CD4-positive, CD25-positive, alpha-beta regulatory T cell (primary cell): ENCODE measurements at regions not wholly inside any gene's neighbourhood (a gene's known extent, or its start where the extent isn't known, plus 50 kb on each side); places are given as distances from the start of the nearest gene placed in this dataset.
A peak's percentile ranks its signal among the peaks of the same experiment; 100 is the strongest.
"Not testable (repeated sequence)": the region's sequence is repeated elsewhere in the genome, so short reads cannot be mapped to it uniquely, and the experiment has no call there.

Source experiments
- ATAC-seq, 2 donors: fragments of 150-1000 bp; cut with Tn5 transposase; one replicate each; pipeline ENCODE4 v1.10.0; 2021; ENCODE audit warnings: low read depth in 2 of 2, moderate number of reproducible peaks in 2 of 2, moderate library complexity in 1 of 2
- DNase-seq, 3 donors: peaks; one replicate each; pipeline versions ENCODE4 v3.0.0 to v3.0.0-alpha.2; 2012 to 2022; ENCODE audit warnings: mixed read lengths in 1 of 3
- H3K27ac ChIP-seq: one replicate; pipeline ENCODE4 v1.7.0; 2013; ENCODE audit warnings: mild to moderate bottlenecking, low read length; ENCODE audit not compliant: insufficient read depth, poor library complexity, severe bottlenecking
- H3K27me3 ChIP-seq: one replicate; pipeline ENCODE4 v1.7.0; 2013; ENCODE audit warnings: low read length; ENCODE audit not compliant: control insufficient read depth, insufficient read depth
- H3K36me3 ChIP-seq: one replicate; pipeline ENCODE4 v1.7.0; 2013; ENCODE audit warnings: mild to moderate bottlenecking, low read length, moderate library complexity; ENCODE audit not compliant: control insufficient read depth, insufficient read depth
- H3K4me1 ChIP-seq: 2 replicates; pipeline ENCODE4 v1.7.0; 2013; ENCODE audit warnings: mild to moderate bottlenecking, low read length; ENCODE audit not compliant: insufficient read depth, control insufficient read depth, poor library complexity, severe bottlenecking
- H3K4me3 ChIP-seq: one replicate; pipeline ENCODE4 v1.7.0; 2013; ENCODE audit warnings: low read depth, mild to moderate bottlenecking, low read length, moderate library complexity
- H3K9me3 ChIP-seq, 2 experiments: 1 replicate in 1 of 2; 2 replicates in 1 of 2; pipeline ENCODE4 v1.7.0; 2013; ENCODE audit warnings: low read length in 2 of 2, mild to moderate bottlenecking in 1 of 2, moderate library complexity in 1 of 2; ENCODE audit not compliant: control insufficient read depth in 2 of 2
- H3K27ac Mint-ChIP-seq, 3 donors: one replicate each; pipeline ENCODE4 v1.8.0; 2020 to 2022; ENCODE audit warnings: mild to moderate bottlenecking in 3 of 3, mixed read lengths in 3 of 3, moderate library complexity in 2 of 3
- H3K27me3 Mint-ChIP-seq: one replicate; pipeline ENCODE4 v1.8.0; 2022; ENCODE audit warnings: mild to moderate bottlenecking, mixed read lengths
- H3K36me3 Mint-ChIP-seq: one replicate; pipeline ENCODE4 v1.8.0; 2020; ENCODE audit warnings: mixed read lengths
- H3K4me1 Mint-ChIP-seq, 4 donors: one replicate each; pipeline ENCODE4 v1.8.0; 2020 to 2022; ENCODE audit warnings: mixed read lengths in 4 of 4, mild to moderate bottlenecking in 1 of 4
- H3K4me3 Mint-ChIP-seq, 4 donors: one replicate each; pipeline ENCODE4 v1.8.0; 2020 to 2022; ENCODE audit warnings: mild to moderate bottlenecking in 4 of 4, mixed read lengths in 4 of 4, moderate library complexity in 3 of 4
- H3K9me3 Mint-ChIP-seq, 7 donors: one replicate each; pipeline ENCODE4 v1.8.0; 2020 to 2022; ENCODE audit warnings: mixed read lengths in 7 of 7, mild to moderate bottlenecking in 3 of 7, moderate library complexity in 2 of 7

- Histone ChIP-seq H3K9me3 (no peaks in the 10 kb centered on the region), H3K4me1 (no peaks in the 10 kb centered on the region), H3K27ac (no peak overlapping the region), H3K4me3 (no peak overlapping the region), H3K27me3 (no peaks in the 10 kb centered on the region), H3K36me3 (no peaks in the 10 kb centered on the region)
- no peak for ATAC-seq
- H3K4me3 Mint-ChIP-seq: no peak overlapping the region
- no peaks in the 10 kb centered on the region for H3K27me3 Mint-ChIP-seq
- H3K9me3 Mint-ChIP-seq: peaks cover 0 to 1% (median 0%) of the 10 kb centered on the region in 7 donors
- H3K4me1 Mint-ChIP-seq: peaks cover 0 to 3% (median 0%) of the 10 kb centered on the region in 4 donors
- no peaks in the 10 kb centered on the region for H3K36me3 Mint-ChIP-seq
- H3K27ac Mint-ChIP-seq: peak overlapping the region in 1 of 3 donors; percentile 12
- DNase-seq: peak in 1 of 3 donors; percentile 13
Observed at GRCh38 chrX:65871671-65872311, 168.1 kb downstream of the VSIG4 start.

- not testable (repeated sequence) for H3K4me3 ChIP-seq, DNase-seq, H3K27ac ChIP-seq, H3K9me3 ChIP-seq, H3K27ac Mint-ChIP-seq, H3K4me1 ChIP-seq, H3K27me3 Mint-ChIP-seq, H3K36me3 Mint-ChIP-seq, H3K27me3 ChIP-seq, H3K36me3 ChIP-seq, H3K4me3 Mint-ChIP-seq, H3K9me3 Mint-ChIP-seq, ATAC-seq
- peaks cover 0 to 12% (median 2%) of the 10 kb centered on the region in 4 donors for H3K4me1 Mint-ChIP-seq
Observed at GRCh38 chrX:65870544-65870943, 169.3 kb downstream of the VSIG4 start.

- H3K9me3 Mint-ChIP-seq: peaks cover 0 to 1% (median 0%) of the 10 kb centered on the region in 7 donors
- no peak overlapping the region for H3K4me3 Mint-ChIP-seq
- H3K36me3 Mint-ChIP-seq: no peaks in the 10 kb centered on the region
- no peaks in the 10 kb centered on the region for H3K27me3 ChIP-seq
- peaks cover 0 to 10% (median 2%) of the 10 kb centered on the region in 4 donors for H3K4me1 Mint-ChIP-seq
- H3K36me3 ChIP-seq: no peaks in the 10 kb centered on the region
- no peaks in the 10 kb centered on the region for H3K9me3 ChIP-seq
- ATAC-seq (no peak), DNase-seq (no peak)
- H3K4me1 ChIP-seq: no peaks in the 10 kb centered on the region
- peak overlapping the region in 1 of 3 donors; percentile 14 for H3K27ac Mint-ChIP-seq
- no peak overlapping the region for H3K27ac ChIP-seq
- no peak overlapping the region for H3K4me3 ChIP-seq
- H3K27me3 Mint-ChIP-seq: no peaks in the 10 kb centered on the region
Observed at GRCh38 chrX:65866773-65867172, 173.1 kb downstream of the VSIG4 start.

GRCh38 chrX:65866146-65866545, 173.7 kb downstream of the VSIG4 start:
- DNase-seq (peak in 1 of 3 donors; percentile 17), ATAC-seq (peak; percentile 31 to 59)
- no peaks in the 10 kb centered on the region for H3K9me3 ChIP-seq
- no peak overlapping the region for H3K27ac ChIP-seq
- no peaks in the 10 kb centered on the region for H3K27me3 ChIP-seq
- Mint-ChIP-seq H3K27me3 (no peaks in the 10 kb centered on the region), H3K27ac (peak overlapping the region in 1 of 3 donors; percentile 56), H3K4me1 (peaks cover 0 to 16% (median 3%) of the 10 kb centered on the region in 4 donors), H3K36me3 (no peaks in the 10 kb centered on the region), H3K4me3 (no peak overlapping the region), H3K9me3 (peaks cover 0 to 1% (median 0%) of the 10 kb centered on the region in 7 donors)
- H3K36me3 ChIP-seq: no peaks in the 10 kb centered on the region
- H3K4me3 ChIP-seq: no peak overlapping the region
- H3K4me1 ChIP-seq: no peaks in the 10 kb centered on the region

- H3K4me1 ChIP-seq: no peaks in the 10 kb centered on the region
- H3K27me3 ChIP-seq: no peaks in the 10 kb centered on the region
- Mint-ChIP-seq H3K9me3 (no peaks in the 10 kb centered on the region), H3K27me3 (no peaks in the 10 kb centered on the region), H3K27ac (no peak overlapping the region), H3K4me3 (no peak overlapping the region), H3K36me3 (no peaks in the 10 kb centered on the region), H3K4me1 (peaks cover 0 to 16% (median 3%) of the 10 kb centered on the region in 4 donors)
- ATAC-seq (no peak), DNase-seq (no peak)
- H3K4me3 ChIP-seq: no peak overlapping the region
- H3K9me3 ChIP-seq: no peaks in the 10 kb centered on the region
- no peaks in the 10 kb centered on the region for H3K36me3 ChIP-seq
- no peak overlapping the region for H3K27ac ChIP-seq
Observed at GRCh38 chrX:65862638-65863037, 177.2 kb downstream of the VSIG4 start.

- H3K4me1 Mint-ChIP-seq: peaks cover 0 to 6% (median 1%) of the 10 kb centered on the region in 4 donors
- H3K9me3 ChIP-seq: no peaks in the 10 kb centered on the region
- H3K9me3 Mint-ChIP-seq: peaks cover 0 to 9% (median 0%) of the 10 kb centered on the region in 7 donors
- ATAC-seq (no peak), DNase-seq (no peak)
- H3K4me1 ChIP-seq: no peaks in the 10 kb centered on the region
- no peaks in the 10 kb centered on the region for H3K36me3 Mint-ChIP-seq
- no peak overlapping the region for H3K27ac Mint-ChIP-seq
- H3K27me3 ChIP-seq: no peaks in the 10 kb centered on the region
- H3K4me3 ChIP-seq: no peak overlapping the region
- no peak overlapping the region for H3K4me3 Mint-ChIP-seq
- H3K27me3 Mint-ChIP-seq: no peaks in the 10 kb centered on the region
- H3K27ac ChIP-seq: no peak overlapping the region
- no peaks in the 10 kb centered on the region for H3K36me3 ChIP-seq
Observed at GRCh38 chrX:65859299-65859698, 180.6 kb downstream of the VSIG4 start.

- H3K4me3 Mint-ChIP-seq, H3K4me1 Mint-ChIP-seq, H3K27ac ChIP-seq, H3K9me3 ChIP-seq, H3K4me1 ChIP-seq, H3K4me3 ChIP-seq, DNase-seq, H3K27ac Mint-ChIP-seq, H3K27me3 ChIP-seq, H3K27me3 Mint-ChIP-seq, H3K36me3 Mint-ChIP-seq, ATAC-seq, H3K36me3 ChIP-seq: not testable (repeated sequence)
- H3K9me3 Mint-ChIP-seq: peaks cover 0 to 22% (median 2%) of the 10 kb centered on the region in 7 donors
Observed at GRCh38 chrX:65854437-65854836, 185.4 kb downstream of the VSIG4 start.

- not testable (repeated sequence) for H3K9me3 ChIP-seq, H3K27ac ChIP-seq, H3K4me1 Mint-ChIP-seq, ATAC-seq, H3K27ac Mint-ChIP-seq, H3K27me3 Mint-ChIP-seq, H3K36me3 Mint-ChIP-seq, H3K36me3 ChIP-seq, H3K4me1 ChIP-seq, H3K4me3 Mint-ChIP-seq, H3K4me3 ChIP-seq, H3K27me3 ChIP-seq, DNase-seq
- peaks cover 0 to 22% (median 2%) of the 10 kb centered on the region in 7 donors for H3K9me3 Mint-ChIP-seq
Observed at GRCh38 chrX:65851306-65851705, 183.9 kb downstream of the MSN start.
